GM23338 (cell line): ENCODE measurements at regions not wholly inside any gene's neighbourhood (a gene's known extent, or its start where the extent isn't known, plus 50 kb on each side); places are given as distances from the start of the nearest gene placed in this dataset.

Source experiments
- CREB1 ChIP-seq: fragments of 250-450 bp; sonication (Bioruptor Pico); IDR thresholded peaks from 2 replicates; pipeline ENCODE4 v1.5.0; 2020; ENCODE audit warnings: low read depth, mild to moderate bottlenecking, moderate library complexity
- CTCF ChIP-seq, 2 experiments: fragments of 200-600 bp in 1 of 2; sonication (generic) in 1 of 2; conservative IDR thresholded peaks; 2 replicates each; pipeline versions ENCODE4 v1.5.1 to v1.6.1; 2016 to 2017; ENCODE audit warnings: antibody characterized with exemption in 2 of 2, low read depth in 2 of 2, mild to moderate bottlenecking in 2 of 2, moderate library complexity in 1 of 2
- EZH2 ChIP-seq: fragments of 200-600 bp; sonication (generic); IDR thresholded peaks from one replicate; pipeline ENCODE4 v1.8.0; 2017; ENCODE audit warnings: antibody characterized with exemption, mild to moderate bottlenecking, low read depth; ENCODE audit not compliant: unreplicated experiment
- EZH2phosphoT487 ChIP-seq: fragments of 200-600 bp; sonication (generic); IDR thresholded peaks from one replicate; pipeline ENCODE4 v1.8.1; 2018; ENCODE audit warnings: antibody characterized with exemption; ENCODE audit not compliant: unreplicated experiment
- NANOG ChIP-seq: IDR thresholded peaks from 2 replicates; pipeline ENCODE4 v1.6.1; 2016; ENCODE audit warnings: antibody characterized with exemption, borderline replicate concordance
- POLR2AphosphoS5 ChIP-seq: IDR thresholded peaks from 2 replicates; pipeline ENCODE4 v1.6.1; 2016; ENCODE audit warnings: antibody characterized with exemption, low read depth
- REST ChIP-seq: IDR thresholded peaks from one replicate; pipeline ENCODE4 v1.6.1; 2018; ENCODE audit warnings: antibody characterized with exemption; ENCODE audit not compliant: unreplicated experiment
- ZNF331 ChIP-seq: fragments of 250-450 bp; sonication (Bioruptor Pico); IDR thresholded peaks from 2 replicates; pipeline ENCODE4 v1.5.0; 2020; ENCODE audit warnings: low read depth, mild to moderate bottlenecking, moderate library complexity
- TF ChIP-seq, protein P1 (sequence below): IDR thresholded peaks from 2 replicates; pipeline ENCODE4 v1.6.1; 2016; ENCODE audit warnings: antibody characterized with exemption

DNA sequence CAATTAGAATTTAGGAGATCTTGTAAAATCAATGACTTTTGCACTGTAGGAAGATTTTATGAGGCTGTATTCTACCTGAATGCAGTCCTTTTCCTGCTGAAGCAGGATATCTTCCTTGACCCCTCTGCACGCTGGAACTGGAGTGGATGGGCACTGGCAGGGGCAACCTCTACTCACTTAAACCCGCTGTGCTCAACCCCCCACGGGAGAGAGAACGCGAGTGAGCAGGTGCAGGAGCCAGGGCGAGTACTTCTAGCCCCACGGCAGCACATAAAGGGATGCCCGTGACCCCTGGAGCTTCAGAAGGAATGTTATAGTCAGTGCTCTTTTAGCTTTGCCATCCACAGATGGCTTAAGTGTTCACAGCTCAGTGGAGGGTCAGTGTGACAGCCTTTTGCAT is 1144.8 kb downstream of the EPHA7 start:
- no peak for TF ChIP-seq REST
- TF ChIP-seq POLR2AphosphoS5: no peak
- TF ChIP-seq EZH2phosphoT487: no peak
- TF ChIP-seq, protein P1, sequence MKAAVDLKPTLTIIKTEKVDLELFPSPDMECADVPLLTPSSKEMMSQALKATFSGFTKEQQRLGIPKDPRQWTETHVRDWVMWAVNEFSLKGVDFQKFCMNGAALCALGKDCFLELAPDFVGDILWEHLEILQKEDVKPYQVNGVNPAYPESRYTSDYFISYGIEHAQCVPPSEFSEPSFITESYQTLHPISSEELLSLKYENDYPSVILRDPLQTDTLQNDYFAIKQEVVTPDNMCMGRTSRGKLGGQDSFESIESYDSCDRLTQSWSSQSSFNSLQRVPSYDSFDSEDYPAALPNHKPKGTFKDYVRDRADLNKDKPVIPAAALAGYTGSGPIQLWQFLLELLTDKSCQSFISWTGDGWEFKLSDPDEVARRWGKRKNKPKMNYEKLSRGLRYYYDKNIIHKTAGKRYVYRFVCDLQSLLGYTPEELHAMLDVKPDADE: no peak
- no peak for TF ChIP-seq CTCF (conservative IDR thresholded peaks at IDR 0.05; ENCODE audit: low read depth in 2 of 2)
- TF ChIP-seq EZH2: no peak
- no peak for TF ChIP-seq ZNF331
- no peak for TF ChIP-seq CREB1 (CRISPR knock-in tag)
- TF ChIP-seq NANOG: no peak
